ENCODE measurements at regions not wholly inside any gene's neighbourhood (a gene's known extent, or its start where the extent isn't known, plus 50 kb on each side); places are given as distances from the start of the nearest gene placed in this dataset.

GRCh38 chr11:97962758-97963157 lies 1058.0 kb upstream of the CNTN5 start:
- Histone ChIP-seq H4K20me1 (replicated peaks; ENCODE audit: insufficient read depth) (no peaks in the 10 kb centered on the region), H3K79me2 (replicated peaks; ENCODE audit: insufficient read depth) (no peaks in the 10 kb centered on the region), H3K9me2 (ENCODE audit: insufficient read depth) (peaks cover 10% of the 10 kb centered on the region), H3K27me3 (ENCODE audit: insufficient read depth) (no peaks in the 10 kb centered on the region), H3K4me2 (no peak overlapping the region), H3K27ac (ENCODE audit: low read depth) (no peak overlapping the region), H3K36me3 (ENCODE audit: insufficient read depth) (no peaks in the 10 kb centered on the region), H3K4me1 (ENCODE audit: insufficient read depth) (no peaks in the 10 kb centered on the region), H3F3A (replicated peaks; ENCODE audit: low read depth) (no peaks in the 10 kb centered on the region), H2AFZ (no peak overlapping the region), H3K4me3 (no peak overlapping the region)
- no peak overlapping the region for H3K4me3 Mint-ChIP-seq
- no peaks in the 10 kb centered on the region for H3K9me3 Mint-ChIP-seq
- DNase-seq (ENCODE audit: low spot score) (no peak), ATAC-seq (no peak)
- peaks cover 3% of the 10 kb centered on the region; the same call in 1 of the 3 replicates for H3K4me1 Mint-ChIP-seq
- no peak overlapping the region for H3K27ac Mint-ChIP-seq
- no peak for TF ChIP-seq REST (IDR thresholded peaks at IDR 0.05; ENCODE audit: unreplicated experiment)
- TF ChIP-seq CREB1 (CRISPR knock-in tag; IDR thresholded peaks at IDR 0.05; ENCODE audit: low read depth), result no peak
- no peak for TF ChIP-seq STAT1 (IDR thresholded peaks at IDR 0.05; ENCODE audit: unreplicated experiment)
- TF ChIP-seq EZH2phosphoT487 (IDR thresholded peaks at IDR 0.05; ENCODE audit: unreplicated experiment), result no peak
- no peak for TF ChIP-seq POLR2AphosphoS5 (IDR thresholded peaks at IDR 0.05; ENCODE audit: low read depth)
- no peak for TF ChIP-seq NANOG (IDR thresholded peaks at IDR 0.05; ENCODE audit: borderline replicate concordance)
- no peak for TF ChIP-seq JUNB (IDR thresholded peaks at IDR 0.05; ENCODE audit: unreplicated experiment)
- no peak for TF ChIP-seq ETS1 (IDR thresholded peaks at IDR 0.05)
- no peak for TF ChIP-seq ZNF331 (CRISPR knock-in tag; IDR thresholded peaks at IDR 0.05; ENCODE audit: low read depth)
- TF ChIP-seq ZNF462 (CRISPR knock-in tag; IDR thresholded peaks at IDR 0.05), result no peak
- TF ChIP-seq EZH2 (IDR thresholded peaks at IDR 0.05; ENCODE audit: low read depth, unreplicated experiment), result no peak
- TF ChIP-seq CTCF (conservative IDR thresholded peaks at IDR 0.05; ENCODE audit: low read depth in 2 of 2), result no peak
- no peak for TF ChIP-seq ZNF114 (CRISPR knock-in tag; IDR thresholded peaks at IDR 0.05)
- H3K36me3 Mint-ChIP-seq (ENCODE audit: low read depth), result no peaks in the 10 kb centered on the region
- H3K27me3 Mint-ChIP-seq (ENCODE audit: insufficient read depth, low read depth, poor library complexity), result no peaks in the 10 kb centered on the region

Data from GM23338 (cell line).